ENCODE measurements at regions not wholly inside any gene's neighbourhood (a gene's known extent, or its start where the extent isn't known, plus 50 kb on each side); places are given as distances from the start of the nearest gene placed in this dataset.
A peak's percentile ranks its signal among the peaks of the same experiment; 100 is the strongest.
"Not testable (repeated sequence)": the region's sequence is repeated elsewhere in the genome, so short reads cannot be mapped to it uniquely, and the experiment has no call there.

DNA sequence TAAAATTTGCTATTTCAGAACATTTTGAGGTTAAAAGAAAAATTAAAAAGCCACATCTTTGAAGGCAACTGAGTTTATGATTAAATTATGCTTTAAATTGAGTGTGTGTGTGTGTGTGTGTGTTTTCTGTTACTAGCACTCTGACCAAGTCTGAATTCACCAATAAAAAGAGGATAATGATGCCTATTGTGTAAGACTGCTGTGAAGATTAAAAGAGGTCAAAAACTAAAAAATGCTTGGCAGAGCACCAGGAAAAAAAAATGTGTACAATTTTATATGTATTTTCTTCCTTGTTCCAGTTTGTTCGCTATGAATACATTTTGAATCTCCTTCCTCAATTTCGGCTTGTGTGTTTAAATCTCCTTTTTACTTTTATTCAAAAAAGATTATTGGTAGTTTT is 316.6 kb upstream of the MAGI2 start:
- peaks cover 0 to 5% (median 0%) of the 10 kb centered on the region in 7 donors for H3K9me3 Mint-ChIP-seq
- H3K27ac Mint-ChIP-seq = no peak overlapping the region
- no peaks in the 10 kb centered on the region for H3K4me1 Mint-ChIP-seq
- no peaks in the 10 kb centered on the region for H3K36me3 Mint-ChIP-seq
- H3K27me3 Mint-ChIP-seq = no peaks in the 10 kb centered on the region
- DNase-seq = no peak
- H3K4me3 Mint-ChIP-seq = no peak overlapping the region
- ATAC-seq (ENCODE audit: low read depth in 2 of 2) = no peak

DNA sequence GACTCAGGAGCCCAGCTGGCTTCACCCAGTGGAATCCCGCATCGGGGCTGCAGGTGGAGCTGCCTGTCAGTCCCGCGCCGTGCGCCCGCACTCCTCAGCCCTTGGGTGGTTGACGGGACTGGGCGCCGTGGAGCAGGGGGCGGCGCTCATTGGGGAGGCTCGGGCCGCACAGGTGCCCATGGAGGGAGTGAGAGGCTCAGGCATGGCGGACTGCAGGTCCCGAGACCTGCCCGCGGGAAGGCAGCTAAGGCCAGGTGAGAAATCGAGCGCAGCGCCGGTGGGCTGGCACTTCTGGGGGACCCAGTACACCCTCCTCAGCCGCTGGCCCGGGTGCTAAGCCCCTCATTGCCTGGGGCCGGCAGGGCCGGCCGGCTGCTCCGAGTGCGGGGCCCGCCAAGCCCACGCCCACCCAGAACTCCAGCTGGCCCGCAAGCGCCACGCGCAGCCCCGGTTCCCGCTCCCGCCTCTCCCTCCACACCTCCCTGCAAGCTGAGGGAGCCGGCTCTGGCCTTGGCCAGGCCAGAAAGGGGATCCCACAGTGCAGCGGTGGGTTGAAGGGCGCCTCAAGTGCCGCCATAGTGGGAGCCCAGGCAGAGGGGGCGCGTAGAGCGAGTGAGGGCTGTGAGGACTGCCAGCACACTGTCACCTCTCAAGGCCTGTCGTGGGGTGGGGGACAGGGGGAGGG is 314.6 kb upstream of the MAGI2 start:
- H3K36me3 Mint-ChIP-seq; ATAC-seq (ENCODE audit: low read depth in 2 of 2); H3K9me3 Mint-ChIP-seq; H3K4me1 Mint-ChIP-seq; H3K27me3 Mint-ChIP-seq; DNase-seq; H3K4me3 Mint-ChIP-seq; H3K27ac Mint-ChIP-seq: not testable (repeated sequence)

DNA sequence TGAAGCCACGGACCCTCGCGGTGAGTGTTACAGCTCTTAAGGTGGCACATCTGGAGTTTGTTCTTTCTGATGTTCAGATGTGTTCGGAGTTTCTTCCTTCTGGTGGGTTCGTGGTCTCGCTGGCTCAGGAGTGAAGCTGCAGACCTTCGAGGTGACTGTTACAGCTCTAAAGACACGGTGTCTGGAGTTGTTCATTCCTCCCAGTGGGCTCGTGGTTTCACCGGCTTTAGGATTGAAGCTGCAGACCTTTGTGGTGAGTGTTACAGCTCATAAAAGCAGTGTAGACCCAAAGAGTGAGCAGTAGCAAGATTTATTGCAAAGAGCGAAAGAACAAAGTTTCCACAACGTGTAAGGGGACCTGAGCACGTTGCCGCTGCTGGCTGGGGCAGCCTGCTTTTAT is 313.7 kb upstream of the MAGI2 start:
- not testable (repeated sequence) for ATAC-seq (ENCODE audit: low read depth in 2 of 2); DNase-seq; H3K4me1 Mint-ChIP-seq; H3K27me3 Mint-ChIP-seq; H3K36me3 Mint-ChIP-seq; H3K9me3 Mint-ChIP-seq; H3K27ac Mint-ChIP-seq
- peak overlapping the region in 1 of 8 donors; percentile 12 for H3K4me3 Mint-ChIP-seq

DNA sequence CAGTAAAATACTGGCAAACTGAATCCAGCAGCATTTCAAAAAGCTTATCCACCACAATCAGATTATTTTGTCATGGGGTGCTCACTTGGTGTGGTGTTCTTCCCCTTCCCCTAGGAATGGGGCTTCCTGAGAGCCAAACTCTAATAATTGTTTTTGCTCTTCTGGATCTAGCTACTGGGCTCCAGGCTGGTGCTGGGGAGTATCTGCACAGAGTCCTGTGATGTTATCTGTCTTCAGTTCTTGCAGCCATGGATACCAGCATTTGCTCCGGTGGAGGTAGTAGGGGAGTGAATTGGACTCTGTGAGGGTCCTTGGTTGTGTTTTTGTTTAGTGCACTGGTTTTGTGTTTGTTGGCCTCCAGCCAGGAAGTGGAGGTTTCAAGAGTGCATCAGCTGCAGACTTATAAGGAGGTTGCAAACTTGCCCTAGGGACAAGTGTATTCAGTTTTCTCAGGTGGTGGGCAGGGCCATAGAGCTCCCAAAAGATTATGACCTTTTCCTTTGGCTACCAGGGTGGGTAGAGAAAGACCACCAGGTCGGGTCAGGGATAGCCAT is 308.5 kb upstream of the MAGI2 start:
- Mint-ChIP-seq H3K27ac (no peak overlapping the region), H3K36me3 (no peaks in the 10 kb centered on the region), H3K4me1 (no peaks in the 10 kb centered on the region), H3K9me3 (peaks cover 0 to 15% (median 3%) of the 10 kb centered on the region in 7 donors), H3K4me3 (no peak overlapping the region), H3K27me3 (no peaks in the 10 kb centered on the region)
- ATAC-seq (ENCODE audit: low read depth in 2 of 2) = no peak
- DNase-seq = no peak

DNA sequence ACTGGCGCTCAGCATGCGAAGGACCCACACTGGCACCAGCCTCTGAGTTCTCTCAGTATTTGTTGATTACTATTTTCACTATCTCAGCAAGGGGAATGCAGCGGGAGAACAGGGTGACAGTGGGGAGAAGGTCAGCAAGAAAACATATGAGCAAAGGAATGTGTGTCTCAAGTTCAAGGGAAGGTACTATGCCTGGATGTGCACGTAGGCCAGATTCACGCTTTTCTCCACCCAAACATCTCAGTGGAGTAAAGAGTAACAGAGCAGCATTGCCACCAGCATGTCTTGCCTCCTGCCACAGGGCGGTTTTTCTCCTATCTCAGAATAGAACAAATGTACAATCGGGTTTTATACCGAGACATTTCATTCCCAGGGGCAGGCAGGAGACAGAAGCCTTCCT is 297.5 kb upstream of the MAGI2 start:
- peaks cover 0 to 11% (median 2%) of the 10 kb centered on the region in 7 donors for H3K9me3 Mint-ChIP-seq
- H3K27ac Mint-ChIP-seq; DNase-seq; H3K27me3 Mint-ChIP-seq; H3K4me3 Mint-ChIP-seq; ATAC-seq (ENCODE audit: low read depth in 2 of 2); H3K36me3 Mint-ChIP-seq; H3K4me1 Mint-ChIP-seq: not testable (repeated sequence)

DNA sequence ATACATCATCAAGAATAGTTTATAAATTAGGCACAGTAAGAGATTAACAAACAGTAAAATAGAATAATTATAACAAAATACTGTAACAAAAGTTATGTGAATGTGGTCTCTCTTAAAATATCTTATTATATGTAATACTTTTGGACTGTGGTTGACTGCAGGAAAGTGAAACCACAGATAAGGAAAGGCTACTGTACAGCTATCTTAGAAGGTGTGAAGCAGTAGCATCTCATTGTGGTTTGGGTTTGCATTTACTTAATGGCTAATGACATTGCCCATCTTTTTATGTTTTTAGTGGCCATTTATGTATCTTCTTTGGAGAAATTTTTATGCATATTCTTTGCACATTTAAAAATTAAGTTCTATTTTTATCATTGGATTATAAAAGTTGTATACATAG is 296.4 kb upstream of the MAGI2 start:
- Mint-ChIP-seq H3K4me1 (no peaks in the 10 kb centered on the region), H3K4me3 (no peak overlapping the region), H3K27me3 (no peaks in the 10 kb centered on the region), H3K36me3 (no peaks in the 10 kb centered on the region), H3K27ac (no peak overlapping the region), H3K9me3 (peaks cover 0 to 11% (median 0%) of the 10 kb centered on the region in 7 donors)
- DNase-seq (no peak), ATAC-seq (ENCODE audit: low read depth in 2 of 2) (no peak)

DNA sequence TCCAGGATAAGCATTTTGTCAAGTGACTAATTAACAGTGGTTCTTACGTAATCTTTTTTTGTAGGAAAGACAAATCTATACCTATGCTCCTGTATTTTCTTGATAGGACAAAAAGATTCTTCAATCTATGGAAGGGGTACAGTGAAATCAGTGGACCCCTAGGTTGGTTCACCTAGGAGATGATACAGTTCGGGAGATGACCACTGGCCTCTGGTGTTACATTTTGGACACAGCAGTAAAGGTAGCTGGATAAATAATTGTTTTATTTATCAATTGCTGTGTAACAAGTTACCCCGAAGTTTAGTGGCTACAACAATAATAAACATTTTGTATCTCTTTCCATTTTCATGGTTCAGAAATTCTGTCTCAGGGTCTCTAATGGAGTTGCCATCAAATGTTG is 288.2 kb upstream of the MAGI2 start:
- no peaks in the 10 kb centered on the region for H3K27me3 Mint-ChIP-seq
- DNase-seq (no peak), ATAC-seq (ENCODE audit: low read depth in 2 of 2) (no peak)
- peaks cover 0 to 9% (median 5%) of the 10 kb centered on the region in 7 donors for H3K9me3 Mint-ChIP-seq
- no peaks in the 10 kb centered on the region for H3K4me1 Mint-ChIP-seq
- no peak overlapping the region for H3K27ac Mint-ChIP-seq
- H3K4me3 Mint-ChIP-seq = no peak overlapping the region
- no peaks in the 10 kb centered on the region for H3K36me3 Mint-ChIP-seq

DNA sequence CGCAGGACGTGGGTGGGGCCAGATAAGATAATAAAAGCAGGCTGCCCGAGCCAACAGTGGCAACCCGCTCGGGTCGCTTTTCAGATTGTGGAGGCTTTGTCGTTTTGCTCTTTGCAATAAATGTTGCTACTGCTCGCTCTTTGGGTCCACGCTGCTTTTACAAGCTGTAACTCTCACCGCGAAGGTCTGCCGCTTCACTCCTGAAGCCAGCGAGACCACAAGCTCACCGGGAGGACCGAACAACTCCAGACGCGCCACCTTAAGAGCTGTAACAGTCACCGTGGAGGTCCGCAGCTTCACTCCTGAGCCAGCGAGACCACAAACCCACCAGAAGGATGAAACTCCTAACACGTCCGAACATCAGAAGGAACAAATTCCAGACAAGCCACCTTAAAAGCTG is 286.6 kb upstream of the MAGI2 start:
- peaks cover 0 to 20% (median 5%) of the 10 kb centered on the region in 7 donors for H3K9me3 Mint-ChIP-seq

DNA sequence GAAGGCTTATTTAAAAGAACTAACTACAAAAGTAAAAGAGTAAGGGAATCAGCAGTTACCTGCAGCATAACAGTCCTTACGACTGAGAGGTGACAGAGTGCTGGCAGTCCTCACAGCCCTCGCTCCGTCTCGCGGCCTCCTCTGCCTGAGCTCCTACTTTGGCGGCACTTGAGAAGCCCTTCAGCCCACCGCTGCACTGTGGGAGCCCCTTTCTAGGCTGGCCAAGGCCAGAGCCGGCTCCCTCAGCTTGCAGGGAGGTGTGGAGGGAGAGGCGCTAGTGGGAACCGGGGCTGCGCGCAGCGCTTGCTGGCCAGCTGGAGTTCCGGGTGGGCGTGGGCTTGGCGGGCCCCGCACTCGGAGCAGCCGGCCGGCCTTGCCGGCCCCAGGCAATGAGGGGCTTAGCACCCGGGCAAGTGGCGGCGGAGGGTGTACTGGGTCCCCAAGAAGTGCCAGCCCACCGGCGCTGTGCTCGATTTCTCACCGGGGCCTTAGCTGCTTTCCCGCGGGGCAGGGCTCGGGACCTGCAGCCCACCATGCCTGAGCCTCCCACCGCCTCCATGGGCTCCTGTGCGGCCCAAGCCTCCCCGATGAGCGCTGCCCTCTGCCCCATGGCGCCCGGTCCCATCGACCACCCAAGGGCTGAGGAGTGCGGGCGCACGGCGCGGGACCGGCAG is 285.7 kb upstream of the MAGI2 start:
- H3K9me3 Mint-ChIP-seq = peaks cover 0 to 29% (median 5%) of the 10 kb centered on the region in 7 donors
- H3K4me3 Mint-ChIP-seq; DNase-seq; H3K4me1 Mint-ChIP-seq; H3K27ac Mint-ChIP-seq; ATAC-seq (ENCODE audit: low read depth in 2 of 2); H3K36me3 Mint-ChIP-seq; H3K27me3 Mint-ChIP-seq: not testable (repeated sequence)

More for the DNA sequence above, 286.6 kb upstream of the MAGI2 start:
- ATAC-seq (ENCODE audit: low read depth in 2 of 2) (no peak), DNase-seq (no peak)
- no peak overlapping the region for H3K4me3 Mint-ChIP-seq
- H3K27ac Mint-ChIP-seq = no peak overlapping the region
- no peaks in the 10 kb centered on the region for H3K4me1 Mint-ChIP-seq
- H3K36me3 Mint-ChIP-seq = no peaks in the 10 kb centered on the region
- no peaks in the 10 kb centered on the region for H3K27me3 Mint-ChIP-seq

DNA sequence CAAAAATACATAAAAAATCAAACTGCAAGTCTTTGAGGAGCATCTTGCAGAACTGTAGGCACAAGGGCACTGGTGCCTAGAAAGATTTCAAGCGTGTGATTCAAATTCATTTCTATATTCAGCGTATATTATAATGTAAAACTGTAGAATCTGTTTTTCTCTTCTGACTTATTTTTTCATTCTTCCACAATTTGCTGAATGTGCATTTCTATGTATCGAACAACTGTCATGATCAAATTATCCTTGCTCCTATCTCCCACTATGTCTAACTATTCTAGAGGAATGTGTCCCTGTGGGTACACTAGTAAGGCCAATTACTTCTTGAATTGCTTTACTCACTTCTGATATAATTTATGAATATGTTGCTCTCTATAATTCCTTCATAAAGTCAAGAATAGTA is 283.0 kb upstream of the MAGI2 start:
- no peak for DNase-seq
- no peaks in the 10 kb centered on the region for H3K4me1 Mint-ChIP-seq
- no peak overlapping the region for H3K27ac Mint-ChIP-seq
- H3K27me3 Mint-ChIP-seq = no peaks in the 10 kb centered on the region
- H3K36me3 Mint-ChIP-seq = peaks cover 8% of the 10 kb centered on the region in 2 donors
- H3K4me3 Mint-ChIP-seq = no peak overlapping the region
- ATAC-seq (ENCODE audit: low read depth in 2 of 2) = no peak
- H3K9me3 Mint-ChIP-seq = peaks cover 5 to 56% (median 17%) of the 10 kb centered on the region in 7 donors

DNA sequence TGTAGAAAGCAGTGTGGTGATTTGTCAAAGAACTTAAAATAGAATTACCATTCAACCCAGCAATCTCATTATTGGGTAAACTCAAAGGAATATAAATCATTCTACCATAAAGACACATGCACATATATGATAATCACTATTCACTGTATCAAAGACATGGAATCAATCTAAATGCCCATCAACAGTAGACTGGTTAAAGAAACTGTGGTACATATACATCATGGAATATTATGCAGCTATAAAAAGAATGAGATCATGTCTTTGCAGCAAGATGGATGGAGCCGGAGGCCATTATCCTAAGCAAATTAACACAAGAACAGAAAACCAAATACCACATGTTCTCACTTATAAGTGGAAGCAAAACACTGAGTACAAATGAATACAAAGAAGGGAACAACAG is 281.5 kb upstream of the MAGI2 start:
- no peaks in the 10 kb centered on the region for H3K27me3 Mint-ChIP-seq
- peak overlapping the region in 1 of 6 donors; percentile 15 for H3K27ac Mint-ChIP-seq
- DNase-seq = no peak
- H3K36me3 Mint-ChIP-seq = peaks cover 8% of the 10 kb centered on the region in 2 donors
- peaks cover 0 to 58% (median 19%) of the 10 kb centered on the region in 7 donors for H3K9me3 Mint-ChIP-seq
- no peak overlapping the region for H3K4me3 Mint-ChIP-seq
- H3K4me1 Mint-ChIP-seq = no peaks in the 10 kb centered on the region
- no peak for ATAC-seq (ENCODE audit: low read depth in 2 of 2)

DNA sequence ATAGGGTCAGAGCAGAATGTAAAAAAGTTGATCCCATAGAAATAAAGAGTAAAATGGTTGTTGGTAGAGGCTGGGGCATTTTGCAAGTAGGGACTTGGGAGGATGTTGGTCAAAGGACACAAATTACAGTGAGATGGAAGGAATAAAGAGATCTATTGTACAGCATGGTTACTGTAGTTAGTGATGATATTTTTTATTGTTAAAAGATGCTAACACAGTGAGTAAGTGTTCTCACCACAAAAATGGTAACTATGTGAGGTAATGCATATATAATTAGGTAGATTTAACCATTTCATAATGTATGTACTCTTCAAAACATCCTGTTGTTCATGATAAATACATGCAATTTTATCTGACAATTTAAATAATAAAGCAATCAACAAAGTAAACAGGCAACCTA is 280.7 kb upstream of the MAGI2 start:
- Mint-ChIP-seq H3K4me3 (no peak overlapping the region), H3K27ac (no peak overlapping the region), H3K36me3 (peaks cover 8% of the 10 kb centered on the region in 2 donors), H3K9me3 (peaks cover 0 to 58% (median 19%) of the 10 kb centered on the region in 7 donors), H3K4me1 (no peaks in the 10 kb centered on the region), H3K27me3 (no peaks in the 10 kb centered on the region)
- ATAC-seq (ENCODE audit: low read depth in 2 of 2) (no peak), DNase-seq (no peak)

DNA sequence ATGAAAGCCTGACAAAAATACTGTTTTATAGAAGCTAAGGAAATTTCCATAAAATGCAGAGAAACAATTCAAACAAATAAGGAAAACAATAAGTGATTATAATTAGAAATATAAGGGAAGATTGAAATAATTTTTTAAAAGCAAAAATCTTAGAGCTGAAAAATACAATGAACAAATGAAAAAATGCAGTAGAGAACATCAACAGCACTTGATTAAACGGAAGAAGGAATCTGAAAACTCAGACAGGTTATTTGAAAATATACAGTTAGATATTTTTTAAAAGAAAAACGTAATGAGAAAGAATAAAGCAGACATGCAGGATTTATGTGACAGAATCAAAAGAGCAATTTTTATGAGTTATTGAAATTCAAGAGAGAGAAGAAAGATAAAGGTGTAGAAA is 279.1 kb upstream of the MAGI2 start:
- Mint-ChIP-seq H3K9me3 (peaks cover 3 to 58% (median 19%) of the 10 kb centered on the region in 7 donors), H3K27ac (no peak overlapping the region), H3K4me3 (no peak overlapping the region), H3K27me3 (no peaks in the 10 kb centered on the region), H3K4me1 (no peaks in the 10 kb centered on the region), H3K36me3 (peaks cover 8% of the 10 kb centered on the region in 2 donors)
- no peak for ATAC-seq (ENCODE audit: low read depth in 2 of 2)
- DNase-seq = no peak

DNA sequence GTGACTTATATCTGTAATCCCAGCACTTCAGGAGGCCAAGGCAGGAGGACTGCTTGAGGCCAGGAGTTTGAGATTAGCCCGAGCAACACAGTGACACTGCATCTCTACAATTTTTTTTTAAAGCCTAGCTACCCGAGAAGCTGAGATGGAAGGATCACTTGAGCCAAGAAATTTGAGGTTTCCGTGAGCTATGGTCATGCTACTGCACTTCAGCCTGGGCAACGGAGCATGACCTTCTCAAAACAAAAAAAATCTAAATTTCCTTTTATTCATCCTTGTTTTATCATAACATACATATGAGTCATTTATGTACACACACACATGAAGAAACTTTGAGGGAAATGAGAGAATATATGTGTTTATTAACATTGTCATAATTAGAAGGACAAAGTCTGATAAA is 277.5 kb upstream of the MAGI2 start:
- H3K4me3 Mint-ChIP-seq = no peak overlapping the region
- H3K27ac Mint-ChIP-seq = no peak overlapping the region
- H3K27me3 Mint-ChIP-seq = no peaks in the 10 kb centered on the region
- DNase-seq (no peak), ATAC-seq (ENCODE audit: low read depth in 2 of 2) (no peak)
- H3K36me3 Mint-ChIP-seq = peaks cover 8% of the 10 kb centered on the region in 2 donors
- H3K4me1 Mint-ChIP-seq = no peaks in the 10 kb centered on the region
- H3K9me3 Mint-ChIP-seq = peaks cover 3 to 51% (median 19%) of the 10 kb centered on the region in 7 donors

Data from naive B cell (primary cell).